ENCODE measurements at regions not wholly inside any gene's neighbourhood (a gene's known extent, or its start where the extent isn't known, plus 50 kb on each side); places are given as distances from the start of the nearest gene placed in this dataset.
"Not testable (repeated sequence)": the region's sequence is repeated elsewhere in the genome, so short reads cannot be mapped to it uniquely, and the experiment has no call there.

DNA sequence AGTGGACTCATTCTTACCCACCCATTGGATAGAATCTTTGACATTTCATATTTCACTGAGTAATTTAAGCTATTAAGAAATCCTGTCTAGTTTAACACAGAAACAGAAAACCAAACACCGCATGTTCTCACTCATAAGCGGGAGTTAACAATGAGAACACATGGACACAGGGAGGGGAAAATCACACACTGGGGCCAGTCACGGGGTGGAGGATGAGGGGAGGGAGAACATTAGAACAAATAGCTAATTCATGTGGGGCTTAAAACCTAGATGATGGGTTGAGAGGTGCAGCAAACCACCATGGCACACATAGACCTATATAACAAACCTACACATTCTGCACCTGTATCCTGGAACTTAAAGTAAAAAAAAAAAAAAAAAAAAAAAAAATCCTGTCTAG is 261.6 kb downstream of the SV2B start:
- TF ChIP-seq, protein P1, sequence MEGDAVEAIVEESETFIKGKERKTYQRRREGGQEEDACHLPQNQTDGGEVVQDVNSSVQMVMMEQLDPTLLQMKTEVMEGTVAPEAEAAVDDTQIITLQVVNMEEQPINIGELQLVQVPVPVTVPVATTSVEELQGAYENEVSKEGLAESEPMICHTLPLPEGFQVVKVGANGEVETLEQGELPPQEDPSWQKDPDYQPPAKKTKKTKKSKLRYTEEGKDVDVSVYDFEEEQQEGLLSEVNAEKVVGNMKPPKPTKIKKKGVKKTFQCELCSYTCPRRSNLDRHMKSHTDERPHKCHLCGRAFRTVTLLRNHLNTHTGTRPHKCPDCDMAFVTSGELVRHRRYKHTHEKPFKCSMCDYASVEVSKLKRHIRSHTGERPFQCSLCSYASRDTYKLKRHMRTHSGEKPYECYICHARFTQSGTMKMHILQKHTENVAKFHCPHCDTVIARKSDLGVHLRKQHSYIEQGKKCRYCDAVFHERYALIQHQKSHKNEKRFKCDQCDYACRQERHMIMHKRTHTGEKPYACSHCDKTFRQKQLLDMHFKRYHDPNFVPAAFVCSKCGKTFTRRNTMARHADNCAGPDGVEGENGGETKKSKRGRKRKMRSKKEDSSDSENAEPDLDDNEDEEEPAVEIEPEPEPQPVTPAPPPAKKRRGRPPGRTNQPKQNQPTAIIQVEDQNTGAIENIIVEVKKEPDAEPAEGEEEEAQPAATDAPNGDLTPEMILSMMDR (IDR thresholded peaks at IDR 0.05): not testable (repeated sequence)
- not testable (repeated sequence) for TF ChIP-seq POLR2A (IDR thresholded peaks at IDR 0.05)

Measured in testis (tissue), 2 donors.